ENCODE measurements at regions not wholly inside any gene's neighbourhood (a gene's known extent, or its start where the extent isn't known, plus 50 kb on each side); places are given as distances from the start of the nearest gene placed in this dataset.

GRCh38 chr3:13135811-13136321, 62.6 kb upstream of the IQSEC1 start:
- Histone ChIP-seq H3K9me3 (ENCODE audit: control insufficient read depth in 2 of 2, insufficient read depth in 1 of 2, low read depth in 1 of 2, low read length in 1 of 2) (no peaks in the 10 kb centered on the region), H3K4me3 (ENCODE audit: low read depth in 1 of 3, low read length in 3 of 3) (no peak overlapping the region), H3K27me3 (ENCODE audit: control insufficient read depth in 3 of 3, insufficient read depth in 3 of 3, low read length in 3 of 3) (peaks cover 0 to 7% (median 2%) of the 10 kb centered on the region in 3 donors), H3K27ac (ENCODE audit: low read depth in 1 of 3, low read length in 2 of 3) (no peak overlapping the region), H3K4me1 (ENCODE audit: control insufficient read depth in 3 of 3, insufficient read depth in 2 of 3, low read depth in 1 of 3, low read length in 2 of 3) (no peaks in the 10 kb centered on the region), H3K36me3 (ENCODE audit: control insufficient read depth in 3 of 3, insufficient read depth in 2 of 3, low read depth in 1 of 3, low read length in 3 of 3) (no peaks in the 10 kb centered on the region)
- no peak for FAIRE-seq
- WGBS, 3 donors, result 74 to 75% (median 75%) methylated on average over 19 of the region's 19 CpGs
- DNase-seq, result no peak

GRCh38 chr3:13135251-13135810, 62.1 kb upstream of the IQSEC1 start:
- H3K27me3 ChIP-seq (ENCODE audit: control insufficient read depth in 3 of 3, insufficient read depth in 3 of 3, low read length in 3 of 3), result peaks cover 0 to 7% (median 2%) of the 10 kb centered on the region in 3 donors
- DNase-seq, result no peak
- WGBS, 3 donors, result 69 to 77% (median 70%) methylated on average over 9 of the region's 9 CpGs

GRCh38 chr3:13134879-13135206, 61.6 kb upstream of the IQSEC1 start:
- Histone ChIP-seq H3K27ac (ENCODE audit: low read depth in 1 of 3, low read length in 2 of 3) (no peak overlapping the region), H3K36me3 (ENCODE audit: control insufficient read depth in 3 of 3, insufficient read depth in 2 of 3, low read depth in 1 of 3, low read length in 3 of 3) (no peaks in the 10 kb centered on the region), H3K9me3 (ENCODE audit: control insufficient read depth in 2 of 2, insufficient read depth in 1 of 2, low read depth in 1 of 2, low read length in 1 of 2) (no peaks in the 10 kb centered on the region), H3K4me1 (ENCODE audit: control insufficient read depth in 3 of 3, insufficient read depth in 2 of 3, low read depth in 1 of 3, low read length in 2 of 3) (no peaks in the 10 kb centered on the region), H3K4me3 (ENCODE audit: low read depth in 1 of 3, low read length in 3 of 3) (no peak overlapping the region), H3K27me3 (ENCODE audit: control insufficient read depth in 3 of 3, insufficient read depth in 3 of 3, low read length in 3 of 3) (peaks cover 0 to 7% (median 2%) of the 10 kb centered on the region in 3 donors)
- 82 to 91% (median 86%) methylated on average over 8 of the region's 8 CpGs for WGBS, 3 donors
- FAIRE-seq (no peak), DNase-seq (no peak)

More at GRCh38 chr3:13135251-13135810, 62.1 kb upstream of the IQSEC1 start:
- no peaks in the 10 kb centered on the region for H3K4me1 ChIP-seq (ENCODE audit: control insufficient read depth in 3 of 3, insufficient read depth in 2 of 3, low read depth in 1 of 3, low read length in 2 of 3)
- H3K9me3 ChIP-seq (ENCODE audit: control insufficient read depth in 2 of 2, insufficient read depth in 1 of 2, low read depth in 1 of 2, low read length in 1 of 2), result no peaks in the 10 kb centered on the region
- no peak overlapping the region for H3K4me3 ChIP-seq (ENCODE audit: low read depth in 1 of 3, low read length in 3 of 3)
- no peaks in the 10 kb centered on the region for H3K36me3 ChIP-seq (ENCODE audit: control insufficient read depth in 3 of 3, insufficient read depth in 2 of 3, low read depth in 1 of 3, low read length in 3 of 3)
- H3K27ac ChIP-seq (ENCODE audit: low read depth in 1 of 3, low read length in 2 of 3), result no peak overlapping the region
- FAIRE-seq, result no peak

- no peak overlapping the region for H3K4me3 ChIP-seq (ENCODE audit: low read depth in 1 of 3, low read length in 3 of 3)
- H3K27me3 ChIP-seq (ENCODE audit: control insufficient read depth in 3 of 3, insufficient read depth in 3 of 3, low read length in 3 of 3), result peaks cover 0 to 7% (median 2%) of the 10 kb centered on the region in 3 donors
- WGBS, 3 donors, result 75 to 85% (median 83%) methylated on average over 12 of the region's 12 CpGs
- DNase-seq (no peak), FAIRE-seq (no peak)
- no peak overlapping the region for H3K27ac ChIP-seq (ENCODE audit: low read depth in 1 of 3, low read length in 2 of 3)
- H3K36me3 ChIP-seq (ENCODE audit: control insufficient read depth in 3 of 3, insufficient read depth in 2 of 3, low read depth in 1 of 3, low read length in 3 of 3), result no peaks in the 10 kb centered on the region
- H3K9me3 ChIP-seq (ENCODE audit: control insufficient read depth in 2 of 2, insufficient read depth in 1 of 2, low read depth in 1 of 2, low read length in 1 of 2), result no peaks in the 10 kb centered on the region
- H3K4me1 ChIP-seq (ENCODE audit: control insufficient read depth in 3 of 3, insufficient read depth in 2 of 3, low read depth in 1 of 3, low read length in 2 of 3), result no peaks in the 10 kb centered on the region
These were observed 61.1 kb upstream of the IQSEC1 start for GRCh38 chr3:13134166-13134878.

- no peak for DNase-seq
These were observed 60.3 kb upstream of the IQSEC1 start for GRCh38 chr3:13133471-13133981.

GRCh38 chr3:13132731-13133410, 59.6 kb upstream of the IQSEC1 start:
- 47 to 53% (median 50%) methylated on average over 6 of the region's 6 CpGs for WGBS, 3 donors
- Histone ChIP-seq H3K36me3 (ENCODE audit: control insufficient read depth in 3 of 3, insufficient read depth in 2 of 3, low read depth in 1 of 3, low read length in 3 of 3) (no peaks in the 10 kb centered on the region), H3K9me3 (ENCODE audit: control insufficient read depth in 2 of 2, insufficient read depth in 1 of 2, low read depth in 1 of 2, low read length in 1 of 2) (no peaks in the 10 kb centered on the region), H3K4me3 (ENCODE audit: low read depth in 1 of 3, low read length in 3 of 3) (no peak overlapping the region), H3K27me3 (ENCODE audit: control insufficient read depth in 3 of 3, insufficient read depth in 3 of 3, low read length in 3 of 3) (peaks cover 0 to 7% (median 2%) of the 10 kb centered on the region in 3 donors), H3K4me1 (ENCODE audit: control insufficient read depth in 3 of 3, insufficient read depth in 2 of 3, low read depth in 1 of 3, low read length in 2 of 3) (no peaks in the 10 kb centered on the region), H3K27ac (ENCODE audit: low read depth in 1 of 3, low read length in 2 of 3) (no peak overlapping the region)
- FAIRE-seq (no peak), DNase-seq (no peak)

More at GRCh38 chr3:13133471-13133981, 60.3 kb upstream of the IQSEC1 start:
- H3K27me3 ChIP-seq (ENCODE audit: control insufficient read depth in 3 of 3, insufficient read depth in 3 of 3, low read length in 3 of 3), result peaks cover 0 to 7% (median 2%) of the 10 kb centered on the region in 3 donors
- 74 to 83% (median 77%) methylated on average over 14 of the region's 14 CpGs for WGBS, 3 donors
- H3K4me3 ChIP-seq (ENCODE audit: low read depth in 1 of 3, low read length in 3 of 3), result no peak overlapping the region
- no peaks in the 10 kb centered on the region for H3K4me1 ChIP-seq (ENCODE audit: control insufficient read depth in 3 of 3, insufficient read depth in 2 of 3, low read depth in 1 of 3, low read length in 2 of 3)
- H3K36me3 ChIP-seq (ENCODE audit: control insufficient read depth in 3 of 3, insufficient read depth in 2 of 3, low read depth in 1 of 3, low read length in 3 of 3), result no peaks in the 10 kb centered on the region
- no peak overlapping the region for H3K27ac ChIP-seq (ENCODE audit: low read depth in 1 of 3, low read length in 2 of 3)
- FAIRE-seq, result no peak
- H3K9me3 ChIP-seq (ENCODE audit: control insufficient read depth in 2 of 2, insufficient read depth in 1 of 2, low read depth in 1 of 2, low read length in 1 of 2), result no peaks in the 10 kb centered on the region

GRCh38 chr3:13132281-13132680, 59.1 kb upstream of the IQSEC1 start:
- H3K4me1 ChIP-seq (ENCODE audit: control insufficient read depth in 3 of 3, insufficient read depth in 2 of 3, low read depth in 1 of 3, low read length in 2 of 3), result no peaks in the 10 kb centered on the region
- H3K36me3 ChIP-seq (ENCODE audit: control insufficient read depth in 3 of 3, insufficient read depth in 2 of 3, low read depth in 1 of 3, low read length in 3 of 3), result no peaks in the 10 kb centered on the region
- H3K27me3 ChIP-seq (ENCODE audit: control insufficient read depth in 3 of 3, insufficient read depth in 3 of 3, low read length in 3 of 3), result peaks cover 0 to 7% (median 2%) of the 10 kb centered on the region in 3 donors
- 49 to 68% (median 58%) methylated on average over 4 of the region's 4 CpGs for WGBS, 3 donors
- no peak overlapping the region for H3K27ac ChIP-seq (ENCODE audit: low read depth in 1 of 3, low read length in 2 of 3)
- H3K9me3 ChIP-seq (ENCODE audit: control insufficient read depth in 2 of 2, insufficient read depth in 1 of 2, low read depth in 1 of 2, low read length in 1 of 2), result no peaks in the 10 kb centered on the region
- DNase-seq (no peak), FAIRE-seq (no peak)
- no peak overlapping the region for H3K4me3 ChIP-seq (ENCODE audit: low read depth in 1 of 3, low read length in 3 of 3)

- no peak for FAIRE-seq
These were observed 57.4 kb upstream of the IQSEC1 start for GRCh38 chr3:13130464-13131193.

More at GRCh38 chr3:13130464-13131193, 57.4 kb upstream of the IQSEC1 start:
- Histone ChIP-seq H3K27ac (ENCODE audit: low read depth in 1 of 3, low read length in 2 of 3) (no peak overlapping the region), H3K4me3 (ENCODE audit: low read depth in 1 of 3, low read length in 3 of 3) (no peak overlapping the region), H3K27me3 (ENCODE audit: control insufficient read depth in 3 of 3, insufficient read depth in 3 of 3, low read length in 3 of 3) (peaks cover 0 to 4% (median 2%) of the 10 kb centered on the region in 3 donors), H3K4me1 (ENCODE audit: control insufficient read depth in 3 of 3, insufficient read depth in 2 of 3, low read depth in 1 of 3, low read length in 2 of 3) (no peaks in the 10 kb centered on the region), H3K36me3 (ENCODE audit: control insufficient read depth in 3 of 3, insufficient read depth in 2 of 3, low read depth in 1 of 3, low read length in 3 of 3) (no peaks in the 10 kb centered on the region), H3K9me3 (ENCODE audit: control insufficient read depth in 2 of 2, insufficient read depth in 1 of 2, low read depth in 1 of 2, low read length in 1 of 2) (no peaks in the 10 kb centered on the region)
- no peak for DNase-seq
- 72 to 81% (median 78%) methylated on average over 3 of the region's 3 CpGs for WGBS, 3 donors
